ENCODE measurements at regions not wholly inside any gene's neighbourhood (a gene's known extent, or its start where the extent isn't known, plus 50 kb on each side); places are given as distances from the start of the nearest gene placed in this dataset.

GRCh38 chr14:53380867-53381225 is 227.7 kb upstream of the DDHD1 start:
- no peak for TF ChIP-seq RUNX1 (IDR thresholded peaks at IDR 0.05; ENCODE audit: low read depth)
- TF ChIP-seq ZNF184 (CRISPR knock-in tag; IDR thresholded peaks at IDR 0.05), result no peak
- TF ChIP-seq ZSCAN32 (CRISPR knock-in tag; IDR thresholded peaks at IDR 0.05), result no peak
- no peak for TF ChIP-seq TRIM24 (IDR thresholded peaks at IDR 0.05)
- no peak for TF ChIP-seq FOXP1 (CRISPR knock-in tag; IDR thresholded peaks at IDR 0.05)
- TF ChIP-seq SMC3 (conservative IDR thresholded peaks at IDR 0.05; ENCODE audit: insufficient read depth, low read depth, low read length), result no peak
- no peak for TF ChIP-seq RNF2 (IDR thresholded peaks at IDR 0.05)
- no peak for TF ChIP-seq FOXA1 (IDR thresholded peaks at IDR 0.05; ENCODE audit: borderline replicate concordance)
- no peak for TF ChIP-seq FOXM1 (IDR thresholded peaks at IDR 0.05; ENCODE audit: low read depth)
- no peak for TF ChIP-seq FOXM1 (CRISPR knock-in tag; IDR thresholded peaks at IDR 0.05; ENCODE audit: low read depth)
- TF ChIP-seq POLR2AphosphoS5 (IDR thresholded peaks at IDR 0.05; ENCODE audit: control insufficient read depth, insufficient read depth, low read depth, low read length), result no peak
- TF ChIP-seq SOX6 (IDR thresholded peaks at IDR 0.05), result no peak
